Immature natural killer cell (primary cell): ENCODE measurements at regions not wholly inside any gene's neighbourhood (a gene's known extent, or its start where the extent isn't known, plus 50 kb on each side); places are given as distances from the start of the nearest gene placed in this dataset.

ENCODE experiments used
- DNase-seq, 3 donors: peaks; one replicate each; pipeline ENCODE4 v3.0.0; 2022; ENCODE audit warnings: mixed read lengths in 1 of 3
- H3K27ac Mint-ChIP-seq, 6 donors: one replicate each; pipeline ENCODE4 v1.8.0; 2020; ENCODE audit warnings: mixed read lengths in 6 of 6, mild to moderate bottlenecking in 5 of 6, inconsistent platforms in 4 of 6, moderate library complexity in 3 of 6
- H3K27me3 Mint-ChIP-seq, 3 donors: one replicate each; pipeline ENCODE4 v1.8.0; 2020 to 2021; ENCODE audit warnings: low read depth in 3 of 3, mild to moderate bottlenecking in 3 of 3, mixed read lengths in 3 of 3, moderate library complexity in 3 of 3, inconsistent platforms in 1 of 3
- H3K36me3 Mint-ChIP-seq, 3 donors: one replicate each; pipeline ENCODE4 v1.8.0; 2020; ENCODE audit warnings: mixed read lengths in 3 of 3, inconsistent platforms in 2 of 3, mild to moderate bottlenecking in 2 of 3
- H3K4me1 Mint-ChIP-seq, 2 donors: one replicate each; pipeline ENCODE4 v1.8.0; 2020; ENCODE audit warnings: inconsistent platforms in 2 of 2, mild to moderate bottlenecking in 2 of 2, mixed read lengths in 2 of 2, moderate library complexity in 1 of 2
- H3K4me3 Mint-ChIP-seq, 5 donors: one replicate each; pipeline ENCODE4 v1.8.0; 2020; ENCODE audit warnings: mild to moderate bottlenecking in 5 of 5, mixed read lengths in 5 of 5, inconsistent platforms in 3 of 5, moderate library complexity in 3 of 5
- H3K9me3 Mint-ChIP-seq, 6 donors: one replicate each; pipeline ENCODE4 v1.8.0; 2020; ENCODE audit warnings: mild to moderate bottlenecking in 6 of 6, mixed read lengths in 6 of 6, inconsistent platforms in 4 of 6, moderate library complexity in 3 of 6

GRCh38 chr3:168416446-168416845 is 320.7 kb upstream of the GOLIM4 start:
- Mint-ChIP-seq H3K27me3 (no peaks in the 10 kb centered on the region), H3K36me3 (no peaks in the 10 kb centered on the region), H3K9me3 (peaks cover 0 to 13% (median 0%) of the 10 kb centered on the region in 6 donors), H3K27ac (no peak overlapping the region), H3K4me1 (no peaks in the 10 kb centered on the region), H3K4me3 (no peak overlapping the region)
- DNase-seq, result no peak

GRCh38 chr3:168414149-168414548 is 318.4 kb upstream of the GOLIM4 start:
- H3K36me3 Mint-ChIP-seq, result no peaks in the 10 kb centered on the region
- H3K4me1 Mint-ChIP-seq, result no peaks in the 10 kb centered on the region
- H3K4me3 Mint-ChIP-seq, result no peak overlapping the region
- DNase-seq, result no peak
- no peak overlapping the region for H3K27ac Mint-ChIP-seq
- H3K9me3 Mint-ChIP-seq, result peaks cover 0 to 9% (median 0%) of the 10 kb centered on the region in 6 donors
- H3K27me3 Mint-ChIP-seq, result no peaks in the 10 kb centered on the region

GRCh38 chr3:168407381-168407780 is 311.7 kb upstream of the GOLIM4 start:
- Mint-ChIP-seq H3K9me3 (peaks cover 0 to 5% (median 2%) of the 10 kb centered on the region in 6 donors), H3K4me1 (no peaks in the 10 kb centered on the region)

GRCh38 chr3:168405288-168405687 is 309.6 kb upstream of the GOLIM4 start:
- Mint-ChIP-seq H3K4me1 (no peaks in the 10 kb centered on the region), H3K27me3 (peaks cover 0 to 2% (median 0%) of the 10 kb centered on the region in 3 donors), H3K4me3 (no peak overlapping the region), H3K27ac (no peak overlapping the region), H3K9me3 (peaks cover 0 to 5% (median 1%) of the 10 kb centered on the region in 6 donors), H3K36me3 (peaks cover 0 to 4% (median 0%) of the 10 kb centered on the region in 3 donors)
- no peak for DNase-seq

More at GRCh38 chr3:168407381-168407780, 311.7 kb upstream of the GOLIM4 start:
- no peak for DNase-seq
- Mint-ChIP-seq H3K27ac (no peak overlapping the region), H3K36me3 (peaks cover 0 to 4% (median 0%) of the 10 kb centered on the region in 3 donors), H3K27me3 (no peaks in the 10 kb centered on the region), H3K4me3 (no peak overlapping the region)

- no peak for DNase-seq
- H3K27ac Mint-ChIP-seq, result no peak overlapping the region
- H3K27me3 Mint-ChIP-seq, result peaks cover 0 to 2% (median 2%) of the 10 kb centered on the region in 3 donors
- no peak overlapping the region for H3K4me3 Mint-ChIP-seq
- H3K9me3 Mint-ChIP-seq, result peaks cover 0 to 5% (median under 1%) of the 10 kb centered on the region in 6 donors
- H3K36me3 Mint-ChIP-seq, result no peaks in the 10 kb centered on the region
- no peaks in the 10 kb centered on the region for H3K4me1 Mint-ChIP-seq
These were observed 302.8 kb upstream of the GOLIM4 start for GRCh38 chr3:168398371-168399025.

GRCh38 chr3:168396861-168397260 is 301.1 kb upstream of the GOLIM4 start:
- DNase-seq, result no peak
- Mint-ChIP-seq H3K36me3 (no peaks in the 10 kb centered on the region), H3K9me3 (peaks cover 0 to 5% (median 2%) of the 10 kb centered on the region in 6 donors), H3K4me3 (no peak overlapping the region), H3K27me3 (peaks cover 0 to 2% (median 2%) of the 10 kb centered on the region in 3 donors), H3K27ac (no peak overlapping the region), H3K4me1 (no peaks in the 10 kb centered on the region)

GRCh38 chr3:168395551-168395950 is 299.8 kb upstream of the GOLIM4 start:
- no peaks in the 10 kb centered on the region for H3K36me3 Mint-ChIP-seq
- DNase-seq, result no peak
- H3K4me1 Mint-ChIP-seq, result no peaks in the 10 kb centered on the region
- no peak overlapping the region for H3K4me3 Mint-ChIP-seq
- H3K27ac Mint-ChIP-seq, result no peak overlapping the region
- peaks cover 0 to 5% (median 2%) of the 10 kb centered on the region in 6 donors for H3K9me3 Mint-ChIP-seq
- peaks cover 0 to 2% (median 0%) of the 10 kb centered on the region in 3 donors for H3K27me3 Mint-ChIP-seq

- Mint-ChIP-seq H3K9me3 (peaks cover 0 to 8% (median 4%) of the 10 kb centered on the region in 6 donors), H3K36me3 (no peaks in the 10 kb centered on the region), H3K27ac (no peak overlapping the region), H3K27me3 (peaks cover 0 to 2% (median 0%) of the 10 kb centered on the region in 3 donors), H3K4me3 (no peak overlapping the region), H3K4me1 (no peaks in the 10 kb centered on the region)
- DNase-seq, result no peak
These were observed 298.7 kb upstream of the GOLIM4 start for GRCh38 chr3:168394439-168394838.

GRCh38 chr3:168386301-168386700 is 290.6 kb upstream of the GOLIM4 start:
- no peaks in the 10 kb centered on the region for H3K36me3 Mint-ChIP-seq
- no peak for DNase-seq
- H3K27me3 Mint-ChIP-seq, result peaks cover 0 to 6% (median 3%) of the 10 kb centered on the region in 3 donors
- H3K9me3 Mint-ChIP-seq, result peaks cover 0 to 46% (median 8%) of the 10 kb centered on the region in 6 donors
- H3K4me1 Mint-ChIP-seq, result no peaks in the 10 kb centered on the region
- H3K27ac Mint-ChIP-seq, result no peak overlapping the region
- no peak overlapping the region for H3K4me3 Mint-ChIP-seq

- Mint-ChIP-seq H3K4me3 (no peak overlapping the region), H3K27me3 (peaks cover 0 to 6% (median 3%) of the 10 kb centered on the region in 3 donors), H3K36me3 (no peaks in the 10 kb centered on the region), H3K27ac (no peak overlapping the region), H3K9me3 (peaks cover 7 to 49% (median 11%) of the 10 kb centered on the region in 6 donors), H3K4me1 (no peaks in the 10 kb centered on the region)
- DNase-seq, result no peak
These were observed 289.3 kb upstream of the GOLIM4 start for GRCh38 chr3:168384990-168385389.

GRCh38 chr3:168383573-168383972 is 287.8 kb upstream of the GOLIM4 start:
- peaks cover 7 to 48% (median 13%) of the 10 kb centered on the region in 6 donors for H3K9me3 Mint-ChIP-seq
- no peak overlapping the region for H3K27ac Mint-ChIP-seq

GRCh38 chr3:168371846-168372245 is 276.1 kb upstream of the GOLIM4 start:
- no peak for DNase-seq
- Mint-ChIP-seq H3K36me3 (no peaks in the 10 kb centered on the region), H3K4me1 (no peaks in the 10 kb centered on the region), H3K27me3 (peaks cover 0 to 4% (median 0%) of the 10 kb centered on the region in 3 donors), H3K4me3 (no peak overlapping the region), H3K9me3 (peaks cover 0 to 11% (median 2%) of the 10 kb centered on the region in 6 donors), H3K27ac (no peak overlapping the region)

More at GRCh38 chr3:168383573-168383972, 287.8 kb upstream of the GOLIM4 start:
- no peaks in the 10 kb centered on the region for H3K4me1 Mint-ChIP-seq
- peaks cover 0 to 4% (median 0%) of the 10 kb centered on the region in 3 donors for H3K27me3 Mint-ChIP-seq
- DNase-seq, result no peak
- no peaks in the 10 kb centered on the region for H3K36me3 Mint-ChIP-seq
- H3K4me3 Mint-ChIP-seq, result no peak overlapping the region

- peaks cover 0 to 2% (median 0%) of the 10 kb centered on the region in 3 donors for H3K27me3 Mint-ChIP-seq
- H3K4me1 Mint-ChIP-seq, result no peaks in the 10 kb centered on the region
- no peaks in the 10 kb centered on the region for H3K36me3 Mint-ChIP-seq
- no peak overlapping the region for H3K27ac Mint-ChIP-seq
- no peak overlapping the region for H3K4me3 Mint-ChIP-seq
- H3K9me3 Mint-ChIP-seq, result peaks cover 0 to 5% (median 3%) of the 10 kb centered on the region in 6 donors
- DNase-seq, result no peak
These were observed 269.2 kb upstream of the GOLIM4 start for GRCh38 chr3:168364967-168365366.

GRCh38 chr3:168362661-168363247 is 267.0 kb upstream of the GOLIM4 start:
- H3K27me3 Mint-ChIP-seq, result no peaks in the 10 kb centered on the region
- H3K27ac Mint-ChIP-seq, result no peak overlapping the region
- H3K36me3 Mint-ChIP-seq, result no peaks in the 10 kb centered on the region
- H3K9me3 Mint-ChIP-seq, result peaks cover 0 to 5% (median 3%) of the 10 kb centered on the region in 6 donors
- no peak for DNase-seq
- no peak overlapping the region for H3K4me3 Mint-ChIP-seq
- no peaks in the 10 kb centered on the region for H3K4me1 Mint-ChIP-seq
